ENCODE measurements at regions not wholly inside any gene's neighbourhood (a gene's known extent, or its start where the extent isn't known, plus 50 kb on each side); places are given as distances from the start of the nearest gene placed in this dataset.
"Not testable (repeated sequence)": the region's sequence is repeated elsewhere in the genome, so short reads cannot be mapped to it uniquely, and the experiment has no call there.

GRCh38 chr5:167417662-167418061, 873.8 kb upstream of the WWC1 start:
- H3K4me3 Mint-ChIP-seq, result no peak overlapping the region
- DNase-seq (ENCODE audit: low spot score in 2 of 2), result no peak
- ATAC-seq (replicated peaks; ENCODE audit: extremely low read depth, poor library complexity, severe bottlenecking), result no peak
- no peak overlapping the region for H3K27ac Mint-ChIP-seq (ENCODE audit: low read depth)
- no peaks in the 10 kb centered on the region for H3K27me3 Mint-ChIP-seq
- peaks cover 2% of the 10 kb centered on the region for H3K36me3 Mint-ChIP-seq (ENCODE audit: insufficient read depth)
- no peaks in the 10 kb centered on the region for H3K4me1 Mint-ChIP-seq
- peaks cover 20% of the 10 kb centered on the region for H3K9me3 Mint-ChIP-seq

GRCh38 chr5:167425161-167425560, 866.3 kb upstream of the WWC1 start:
- H3K27me3 Mint-ChIP-seq, result no peaks in the 10 kb centered on the region
- no peak overlapping the region for H3K27ac Mint-ChIP-seq (ENCODE audit: low read depth)
- H3K36me3 Mint-ChIP-seq (ENCODE audit: insufficient read depth), result no peaks in the 10 kb centered on the region
- no peaks in the 10 kb centered on the region for H3K4me1 Mint-ChIP-seq
- no peak for DNase-seq (ENCODE audit: low spot score in 2 of 2)
- H3K4me3 Mint-ChIP-seq, result no peak overlapping the region
- ATAC-seq (replicated peaks; ENCODE audit: extremely low read depth, poor library complexity, severe bottlenecking), result no peak
- H3K9me3 Mint-ChIP-seq, result peaks cover 28% of the 10 kb centered on the region

- no peak for DNase-seq (ENCODE audit: low spot score in 2 of 2)
- peaks cover 22% of the 10 kb centered on the region for H3K9me3 Mint-ChIP-seq
- H3K4me3 Mint-ChIP-seq, result no peak overlapping the region
- ATAC-seq (replicated peaks; ENCODE audit: extremely low read depth, poor library complexity, severe bottlenecking), result no peak
- H3K27ac Mint-ChIP-seq (ENCODE audit: low read depth), result no peak overlapping the region
- H3K4me1 Mint-ChIP-seq, result no peaks in the 10 kb centered on the region
- H3K36me3 Mint-ChIP-seq (ENCODE audit: insufficient read depth), result no peaks in the 10 kb centered on the region
- H3K27me3 Mint-ChIP-seq, result no peaks in the 10 kb centered on the region
Measured at GRCh38 chr5:167426501-167426900, 864.9 kb upstream of the WWC1 start.

GRCh38 chr5:167427641-167428040, 863.8 kb upstream of the WWC1 start:
- H3K4me1 Mint-ChIP-seq; ATAC-seq (replicated peaks; ENCODE audit: extremely low read depth, poor library complexity, severe bottlenecking); H3K27ac Mint-ChIP-seq (ENCODE audit: low read depth); DNase-seq (ENCODE audit: low spot score in 2 of 2); H3K36me3 Mint-ChIP-seq (ENCODE audit: insufficient read depth); H3K4me3 Mint-ChIP-seq; H3K27me3 Mint-ChIP-seq: not testable (repeated sequence)
- H3K9me3 Mint-ChIP-seq, result peaks cover 22% of the 10 kb centered on the region

- Mint-ChIP-seq H3K9me3 (peaks cover 6% of the 10 kb centered on the region), H3K27me3 (no peaks in the 10 kb centered on the region), H3K4me3 (no peak overlapping the region), H3K36me3 (ENCODE audit: insufficient read depth) (no peaks in the 10 kb centered on the region), H3K4me1 (no peaks in the 10 kb centered on the region), H3K27ac (ENCODE audit: low read depth) (no peak overlapping the region)
- ATAC-seq (replicated peaks; ENCODE audit: extremely low read depth, poor library complexity, severe bottlenecking), result no peak
- DNase-seq (ENCODE audit: low spot score in 2 of 2), result no peak
Measured at GRCh38 chr5:167440846-167441245, 850.6 kb upstream of the WWC1 start.

GRCh38 chr5:167442922-167443321, 848.5 kb upstream of the WWC1 start:
- Mint-ChIP-seq H3K27me3 (no peaks in the 10 kb centered on the region), H3K4me1 (no peaks in the 10 kb centered on the region), H3K9me3 (peaks cover 11% of the 10 kb centered on the region), H3K27ac (ENCODE audit: low read depth) (no peak overlapping the region), H3K36me3 (ENCODE audit: insufficient read depth) (no peaks in the 10 kb centered on the region), H3K4me3 (no peak overlapping the region)
- no peak for DNase-seq (ENCODE audit: low spot score in 2 of 2)
- no peak for ATAC-seq (replicated peaks; ENCODE audit: extremely low read depth, poor library complexity, severe bottlenecking)

- DNase-seq (ENCODE audit: low spot score in 2 of 2), result no peak
- no peaks in the 10 kb centered on the region for H3K4me1 Mint-ChIP-seq
- H3K4me3 Mint-ChIP-seq, result no peak overlapping the region
- H3K9me3 Mint-ChIP-seq, result peaks cover 5% of the 10 kb centered on the region
- no peak overlapping the region for H3K27ac Mint-ChIP-seq (ENCODE audit: low read depth)
- no peak for ATAC-seq (replicated peaks; ENCODE audit: extremely low read depth, poor library complexity, severe bottlenecking)
- H3K36me3 Mint-ChIP-seq (ENCODE audit: insufficient read depth), result no peaks in the 10 kb centered on the region
- H3K27me3 Mint-ChIP-seq, result no peaks in the 10 kb centered on the region
Measured at GRCh38 chr5:167447466-167448375, 843.7 kb upstream of the WWC1 start.

GRCh38 chr5:167448376-167448775, 843.1 kb upstream of the WWC1 start:
- Mint-ChIP-seq H3K27ac (ENCODE audit: low read depth) (no peak overlapping the region), H3K4me3 (no peak overlapping the region), H3K9me3 (peaks cover 5% of the 10 kb centered on the region), H3K4me1 (no peaks in the 10 kb centered on the region), H3K27me3 (no peaks in the 10 kb centered on the region), H3K36me3 (ENCODE audit: insufficient read depth) (no peaks in the 10 kb centered on the region)
- DNase-seq (ENCODE audit: low spot score in 2 of 2) (no peak), ATAC-seq (replicated peaks; ENCODE audit: extremely low read depth, poor library complexity, severe bottlenecking) (no peak)

GRCh38 chr5:167451076-167451475, 840.4 kb upstream of the WWC1 start:
- Mint-ChIP-seq H3K27me3 (no peaks in the 10 kb centered on the region), H3K4me3 (no peak overlapping the region), H3K36me3 (ENCODE audit: insufficient read depth) (no peaks in the 10 kb centered on the region), H3K9me3 (peaks cover 15% of the 10 kb centered on the region), H3K4me1 (no peaks in the 10 kb centered on the region), H3K27ac (ENCODE audit: low read depth) (no peak overlapping the region)
- ATAC-seq (replicated peaks; ENCODE audit: extremely low read depth, poor library complexity, severe bottlenecking) (no peak), DNase-seq (ENCODE audit: low spot score in 2 of 2) (no peak)

GRCh38 chr5:167452136-167452535, 839.3 kb upstream of the WWC1 start:
- DNase-seq (ENCODE audit: low spot score in 2 of 2), result no peak
- ATAC-seq (replicated peaks; ENCODE audit: extremely low read depth, poor library complexity, severe bottlenecking), result no peak
- peaks cover 15% of the 10 kb centered on the region for H3K9me3 Mint-ChIP-seq
- no peaks in the 10 kb centered on the region for H3K27me3 Mint-ChIP-seq
- H3K36me3 Mint-ChIP-seq (ENCODE audit: insufficient read depth), result no peaks in the 10 kb centered on the region
- no peak overlapping the region for H3K4me3 Mint-ChIP-seq
- H3K4me1 Mint-ChIP-seq, result no peaks in the 10 kb centered on the region
- H3K27ac Mint-ChIP-seq (ENCODE audit: low read depth), result no peak overlapping the region

GRCh38 chr5:167453246-167454030, 838.0 kb upstream of the WWC1 start:
- no peaks in the 10 kb centered on the region for H3K36me3 Mint-ChIP-seq (ENCODE audit: insufficient read depth)
- H3K4me1 Mint-ChIP-seq, result no peaks in the 10 kb centered on the region
- no peak overlapping the region for H3K27ac Mint-ChIP-seq (ENCODE audit: low read depth)
- H3K4me3 Mint-ChIP-seq, result no peak overlapping the region
- peaks cover 10% of the 10 kb centered on the region for H3K9me3 Mint-ChIP-seq
- no peaks in the 10 kb centered on the region for H3K27me3 Mint-ChIP-seq
- ATAC-seq (replicated peaks; ENCODE audit: extremely low read depth, poor library complexity, severe bottlenecking) (no peak), DNase-seq (ENCODE audit: low spot score in 2 of 2) (no peak)

GRCh38 chr5:167458412-167458811, 833.0 kb upstream of the WWC1 start:
- Mint-ChIP-seq H3K9me3 (peaks cover 15% of the 10 kb centered on the region), H3K36me3 (ENCODE audit: insufficient read depth) (no peaks in the 10 kb centered on the region), H3K4me1 (no peaks in the 10 kb centered on the region), H3K4me3 (no peak overlapping the region), H3K27me3 (no peaks in the 10 kb centered on the region), H3K27ac (ENCODE audit: low read depth) (no peak overlapping the region)
- ATAC-seq (replicated peaks; ENCODE audit: extremely low read depth, poor library complexity, severe bottlenecking) (no peak), DNase-seq (ENCODE audit: low spot score in 2 of 2) (no peak)
